SH-SY5Y (cell line): ENCODE measurements at regions not wholly inside any gene's neighbourhood (a gene's known extent, or its start where the extent isn't known, plus 50 kb on each side); places are given as distances from the start of the nearest gene placed in this dataset.

ENCODE experiments used
- GATA2 ChIP-seq: IDR thresholded peaks from 2 replicates; pipeline ENCODE4 v1.6.1; 2011; ENCODE audit warnings: mild to moderate bottlenecking, low read depth, low read length
- GATA3 ChIP-seq: IDR thresholded peaks from 2 replicates; pipeline ENCODE4 v1.6.1; 2011; ENCODE audit warnings: low read depth, mild to moderate bottlenecking, low read length, moderate library complexity

DNA sequence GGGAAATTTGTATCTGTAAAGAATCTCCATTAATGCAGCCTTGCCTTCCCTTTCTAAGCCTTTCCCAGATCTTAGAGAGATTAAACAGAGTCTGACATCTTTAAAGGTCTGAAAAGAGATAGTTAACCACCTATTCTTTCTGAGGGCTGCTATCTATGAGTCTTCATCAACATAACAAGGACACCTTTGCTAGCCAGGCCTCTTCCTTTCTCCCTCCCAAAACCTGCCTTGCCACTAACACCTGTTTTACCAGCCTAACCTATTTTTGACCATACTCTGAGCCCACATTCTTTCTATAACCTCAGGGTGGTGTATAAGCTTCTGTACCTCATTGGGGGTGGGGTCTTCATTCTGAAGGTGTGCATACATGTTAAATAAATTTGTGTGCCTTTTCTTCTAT, 217.1 kb downstream of the IPMK start:
- TF ChIP-seq GATA2 (no peak), GATA3 (no peak)

DNA sequence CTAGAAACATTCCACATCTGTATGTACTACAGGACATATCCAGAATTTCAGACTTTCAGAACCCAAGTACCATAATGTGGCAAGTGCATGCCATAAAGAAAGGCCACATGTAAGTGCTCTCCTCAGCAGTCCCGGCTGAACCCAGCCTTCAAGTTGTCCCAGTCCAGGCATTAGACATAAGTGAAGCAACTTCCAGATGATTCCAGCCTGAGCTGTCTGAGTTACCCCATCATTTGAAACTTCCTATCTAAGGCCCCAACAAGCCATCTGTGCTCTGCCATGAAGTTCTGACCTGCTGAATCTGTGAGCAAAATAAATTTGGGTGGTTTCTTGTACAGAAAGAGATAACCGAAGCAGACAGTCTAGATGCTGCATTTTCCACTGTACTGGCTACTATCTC, 218.8 kb downstream of the IPMK start:
- TF ChIP-seq GATA3 (no peak), GATA2 (no peak)

DNA sequence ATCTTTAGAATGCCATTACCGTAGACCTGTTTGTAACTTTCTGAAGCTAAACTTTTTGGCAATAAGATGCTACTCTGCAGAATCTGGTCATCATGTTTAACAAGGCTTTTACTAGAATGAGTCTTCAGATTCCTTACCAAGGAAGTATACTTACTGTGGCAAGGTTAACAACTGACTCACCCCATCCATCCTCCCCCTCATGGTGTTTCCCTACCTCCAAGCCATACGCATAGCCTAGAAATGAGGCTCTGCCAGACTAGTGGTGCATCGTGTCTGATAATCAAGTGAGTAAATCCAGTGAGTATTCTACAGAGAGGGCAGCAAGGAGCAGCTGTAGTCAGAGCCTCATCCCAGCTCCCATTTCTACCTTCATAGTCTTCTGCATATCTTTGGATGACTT, 223.6 kb downstream of the IPMK start:
- TF ChIP-seq GATA2 (no peak), GATA3 (no peak)

DNA sequence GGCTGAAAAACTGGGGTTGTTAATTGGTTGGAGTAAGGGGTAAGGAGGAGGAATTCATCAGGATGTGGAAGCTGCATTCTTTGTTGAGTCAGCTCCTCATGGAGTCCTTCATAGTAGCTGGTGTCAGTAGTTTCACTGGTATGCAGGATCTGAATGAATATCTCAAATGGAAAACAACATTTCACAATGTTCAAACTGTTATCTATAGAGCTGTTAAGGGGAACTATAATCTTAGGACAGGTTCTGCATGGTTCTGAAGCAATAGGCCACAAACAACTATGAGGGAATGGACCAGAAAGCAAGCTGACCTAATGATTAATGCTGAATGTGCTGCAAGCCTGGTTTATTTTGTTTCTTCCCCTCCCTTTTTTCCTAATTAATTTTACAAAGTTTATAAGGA, 225.8 kb downstream of the IPMK start:
- no peak for TF ChIP-seq GATA2
- TF ChIP-seq GATA3, result no peak

DNA sequence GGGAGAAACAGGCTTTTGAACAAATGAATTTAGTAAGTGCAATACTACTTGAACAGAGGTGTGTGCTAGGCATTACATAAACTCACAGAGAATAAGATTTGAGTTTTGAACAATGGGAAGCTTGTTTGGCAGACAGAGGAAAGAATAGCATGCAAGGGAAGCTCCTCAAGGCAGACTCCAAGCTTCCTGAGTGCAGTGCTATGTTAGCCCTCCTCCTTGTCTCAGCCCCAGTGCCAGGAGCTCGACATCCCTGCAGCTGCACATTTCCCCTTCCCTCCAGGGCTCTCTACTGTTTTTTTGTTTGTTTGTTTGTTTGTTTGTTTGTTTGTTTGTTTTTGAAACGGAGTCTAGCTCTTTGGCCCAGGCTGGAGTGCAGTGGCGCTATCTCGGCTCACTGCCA, 237.5 kb downstream of the IPMK start:
- TF ChIP-seq GATA3 (no peak), GATA2 (no peak)

DNA sequence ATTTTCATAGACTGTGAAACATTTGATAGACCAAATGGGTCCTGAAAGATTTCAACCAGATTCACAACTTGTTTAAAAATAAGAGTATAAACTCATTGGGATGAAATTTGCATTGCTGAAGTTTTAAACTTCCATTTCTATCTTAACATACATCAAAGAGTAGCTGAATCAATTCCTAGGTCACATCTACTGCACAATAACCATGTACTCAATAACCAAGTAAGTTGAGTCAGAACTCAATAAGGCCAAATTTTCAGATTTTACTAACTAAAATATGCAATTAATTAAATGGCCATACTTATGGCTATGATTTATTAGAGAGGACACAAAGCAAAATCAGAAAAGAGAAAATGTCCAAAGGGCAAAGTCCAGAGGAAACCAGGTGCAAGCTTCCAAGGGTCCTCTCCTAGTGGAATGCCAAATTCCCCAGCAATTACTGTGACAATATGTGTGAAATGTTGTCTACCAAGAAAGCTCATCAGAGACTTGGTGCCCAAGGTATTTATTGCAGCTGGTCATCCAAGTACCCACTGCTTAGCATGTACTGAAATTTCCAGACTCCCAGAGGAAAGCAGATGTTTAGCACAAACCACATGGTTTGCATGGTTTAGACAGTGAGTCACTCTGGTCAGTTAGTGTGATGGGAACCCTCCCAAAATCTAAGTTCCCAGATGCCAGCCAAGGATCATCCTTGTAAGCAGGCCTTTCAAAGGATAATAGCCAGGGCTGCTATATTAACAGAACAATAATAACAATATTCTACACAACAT, 238.9 kb downstream of the IPMK start:
- no peak for TF ChIP-seq GATA2
- TF ChIP-seq GATA3, result no peak

DNA sequence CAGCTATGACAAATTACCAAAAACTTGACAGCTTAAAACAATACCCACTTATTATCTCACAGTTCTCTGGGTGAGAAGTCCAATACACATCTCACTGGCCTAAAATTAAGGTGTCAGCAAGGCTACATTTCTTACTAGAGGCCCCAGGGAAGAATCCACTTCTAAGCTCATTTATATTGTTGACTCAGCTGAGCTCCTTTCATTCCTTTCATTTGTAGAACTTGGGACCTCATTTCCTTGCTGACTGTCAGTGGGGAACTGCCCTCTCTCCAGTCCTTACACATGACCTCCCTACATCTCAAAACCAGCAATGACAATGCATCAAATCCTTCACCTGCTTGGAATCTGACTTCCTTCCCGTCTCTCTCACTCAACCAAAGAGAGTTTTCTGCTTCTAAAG, 240.3 kb downstream of the IPMK start:
- no peak for TF ChIP-seq GATA3
- no peak for TF ChIP-seq GATA2

DNA sequence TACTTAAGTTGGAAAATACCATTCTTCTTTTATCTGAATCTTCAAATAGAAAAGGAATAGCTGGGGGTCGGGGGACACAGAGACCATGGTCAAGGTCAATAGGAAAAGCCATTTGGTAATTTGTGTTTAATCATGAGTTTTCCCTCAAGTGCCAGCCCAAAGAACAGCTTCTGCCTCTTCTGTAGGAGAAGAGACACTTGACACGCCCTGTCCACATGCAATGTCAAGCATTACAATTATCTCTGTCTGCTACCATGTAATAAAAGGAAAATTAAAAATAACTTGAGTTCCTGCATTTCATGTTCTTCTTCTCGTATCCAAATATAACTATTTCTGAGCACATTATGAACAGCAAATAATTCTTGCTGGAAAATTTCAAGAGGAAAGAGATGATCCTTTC, 241.7 kb downstream of the IPMK start:
- no peak for TF ChIP-seq GATA2
- TF ChIP-seq GATA3, result no peak

DNA sequence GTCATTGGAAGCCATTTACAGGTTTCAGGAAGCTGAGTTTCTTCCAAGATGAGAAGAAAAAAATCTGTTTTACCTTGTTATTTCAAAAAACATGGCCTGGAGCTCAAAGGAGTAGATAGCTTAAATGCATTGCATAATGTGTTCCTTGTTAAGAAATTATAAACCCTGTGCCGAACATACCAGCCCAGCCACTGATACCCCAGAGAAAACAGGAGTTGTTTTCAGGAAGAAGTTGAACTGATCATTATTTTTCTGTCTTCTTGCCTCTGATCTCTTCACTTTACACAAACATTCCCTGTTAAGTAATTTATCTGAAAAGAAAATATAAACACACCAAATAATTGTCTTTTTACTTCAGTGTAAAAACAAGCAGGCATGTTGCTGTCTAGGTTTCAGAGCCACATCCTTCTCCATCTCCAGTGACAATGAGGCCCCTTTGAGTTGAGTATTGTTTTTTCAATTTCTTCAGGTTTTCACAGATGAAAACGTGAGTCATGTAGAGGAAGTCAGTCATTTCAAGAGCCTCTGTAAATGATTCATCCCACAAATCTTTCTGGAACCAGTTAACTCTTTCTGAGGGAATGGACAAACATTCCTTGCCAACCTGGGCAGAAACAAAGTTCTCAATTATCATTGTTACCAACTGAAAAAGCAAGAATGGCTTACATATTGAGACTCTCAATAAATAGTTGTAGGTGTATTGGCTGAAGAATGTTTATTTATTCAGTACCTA, 244.2 kb downstream of the IPMK start:
- no peak for TF ChIP-seq GATA2
- TF ChIP-seq GATA3, result no peak

DNA sequence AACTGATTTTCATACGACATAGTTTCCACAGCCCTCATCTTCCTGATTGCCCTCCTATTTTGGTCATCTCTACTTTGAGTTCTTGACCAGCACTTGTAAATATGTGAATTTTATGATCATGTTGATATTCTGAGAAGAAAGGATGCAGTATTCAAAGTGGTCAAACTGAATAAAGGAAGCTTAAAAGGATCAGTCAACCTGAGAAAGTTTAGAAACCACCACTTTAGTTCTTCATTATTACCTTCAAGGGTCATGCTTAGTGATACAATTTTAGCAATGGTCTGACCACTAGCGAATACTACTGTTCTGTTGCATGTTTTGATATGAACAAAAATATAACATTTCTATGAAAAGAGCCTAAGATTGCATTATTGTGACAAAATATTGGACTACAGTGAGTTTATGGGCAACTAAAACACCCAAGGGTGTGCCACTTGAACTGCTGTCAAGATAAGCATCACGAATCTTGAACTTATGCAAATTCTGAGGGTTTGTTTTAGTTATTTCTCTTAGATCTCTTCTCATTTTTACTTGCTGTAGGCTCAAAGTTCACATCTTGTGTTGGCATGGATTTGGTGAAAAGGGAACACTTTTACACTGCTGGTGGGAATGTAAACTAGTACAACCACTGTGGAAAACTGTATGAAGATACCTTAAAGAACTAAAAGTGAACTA, 247.7 kb downstream of the IPMK start:
- TF ChIP-seq GATA2, result no peak

DNA sequence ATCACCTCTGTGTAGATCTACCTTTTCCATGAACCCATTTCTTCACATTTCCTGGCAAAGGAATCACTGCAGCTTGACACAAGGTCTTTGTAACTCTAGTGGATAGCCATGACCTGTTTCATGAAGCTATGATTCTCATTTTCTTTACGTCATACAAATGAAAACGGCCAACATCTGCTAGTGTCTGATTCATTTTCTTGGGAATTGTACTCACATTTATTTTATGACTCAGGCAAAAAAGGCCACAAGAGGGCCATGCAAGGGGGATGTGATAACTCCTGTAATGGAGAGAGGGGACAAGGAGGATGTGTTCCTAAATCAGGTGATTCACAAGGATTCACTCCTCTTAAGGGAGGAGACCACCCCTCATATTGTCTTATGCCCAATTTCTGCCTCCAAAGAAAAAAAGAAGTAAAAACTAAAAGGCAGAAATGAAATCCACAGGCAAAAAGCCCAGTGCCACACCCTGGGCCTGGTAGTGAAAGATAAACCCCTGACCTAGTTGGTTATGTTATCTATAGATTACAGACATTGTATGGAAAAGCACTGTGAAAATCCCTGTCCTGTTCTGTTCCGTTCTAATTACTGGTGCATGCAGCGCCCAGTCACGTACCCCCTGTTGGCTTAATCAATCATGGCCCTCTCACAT, 249.9 kb downstream of the IPMK start:
- TF ChIP-seq GATA2, result no peak
- no peak for TF ChIP-seq GATA3

DNA sequence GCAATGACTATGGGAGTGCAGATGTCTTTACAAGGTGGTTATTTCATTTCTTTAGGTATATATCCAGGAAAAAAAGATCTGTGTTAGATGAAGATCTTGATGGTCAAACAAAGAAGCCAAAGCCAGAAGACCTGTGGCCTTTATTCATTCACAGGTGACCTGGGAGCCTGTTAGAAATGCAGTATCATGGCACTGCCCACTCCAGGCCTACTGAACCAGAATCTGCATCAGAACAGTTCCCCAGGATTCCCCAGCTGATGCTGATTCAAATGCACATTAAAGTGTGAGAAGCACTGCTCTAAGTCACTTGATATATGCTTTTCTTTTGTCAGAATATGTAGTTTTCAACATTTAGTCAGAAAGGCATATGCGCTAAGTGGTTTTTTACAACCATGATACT, 251.1 kb downstream of the IPMK start:
- no peak for TF ChIP-seq GATA3
- no peak for TF ChIP-seq GATA2

DNA sequence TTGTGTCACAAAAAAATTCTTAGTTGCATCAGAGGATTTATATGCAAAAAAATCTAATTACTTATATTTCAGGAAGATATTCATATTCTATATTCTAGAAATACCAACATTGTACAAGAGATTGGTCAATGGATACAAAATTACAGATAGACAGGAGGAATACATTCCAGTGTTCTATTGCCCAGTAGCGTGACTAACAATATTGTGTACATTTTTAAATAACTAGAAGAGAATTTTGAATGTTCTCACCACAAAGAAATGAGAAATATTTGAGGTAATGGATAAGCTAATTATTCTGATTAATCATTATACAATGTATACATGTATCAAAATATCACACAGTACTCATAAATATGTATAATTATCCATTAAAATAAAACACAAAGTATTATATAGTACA, 253.3 kb downstream of the IPMK start:
- no peak for TF ChIP-seq GATA2
- TF ChIP-seq GATA3, result no peak

DNA sequence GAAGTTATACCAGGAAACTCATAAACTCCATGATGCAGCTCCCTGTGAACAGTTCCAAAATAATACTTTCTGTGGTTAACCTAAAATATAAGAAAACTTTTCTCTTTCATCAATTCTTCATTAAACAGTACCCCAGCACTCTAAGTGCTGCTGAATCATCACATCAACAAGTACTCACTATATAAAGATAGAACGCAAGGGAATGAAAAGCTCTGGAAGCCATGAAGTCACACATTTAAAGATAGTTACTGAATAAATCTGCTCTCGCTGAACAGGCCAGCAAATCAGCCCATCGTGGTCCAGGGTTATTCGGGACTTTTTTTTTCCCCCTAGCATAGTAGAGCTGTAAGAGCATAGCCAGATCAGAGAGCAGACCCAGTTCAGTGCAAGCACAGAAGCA, 254.3 kb downstream of the IPMK start:
- TF ChIP-seq GATA2 (no peak), GATA3 (no peak)

DNA sequence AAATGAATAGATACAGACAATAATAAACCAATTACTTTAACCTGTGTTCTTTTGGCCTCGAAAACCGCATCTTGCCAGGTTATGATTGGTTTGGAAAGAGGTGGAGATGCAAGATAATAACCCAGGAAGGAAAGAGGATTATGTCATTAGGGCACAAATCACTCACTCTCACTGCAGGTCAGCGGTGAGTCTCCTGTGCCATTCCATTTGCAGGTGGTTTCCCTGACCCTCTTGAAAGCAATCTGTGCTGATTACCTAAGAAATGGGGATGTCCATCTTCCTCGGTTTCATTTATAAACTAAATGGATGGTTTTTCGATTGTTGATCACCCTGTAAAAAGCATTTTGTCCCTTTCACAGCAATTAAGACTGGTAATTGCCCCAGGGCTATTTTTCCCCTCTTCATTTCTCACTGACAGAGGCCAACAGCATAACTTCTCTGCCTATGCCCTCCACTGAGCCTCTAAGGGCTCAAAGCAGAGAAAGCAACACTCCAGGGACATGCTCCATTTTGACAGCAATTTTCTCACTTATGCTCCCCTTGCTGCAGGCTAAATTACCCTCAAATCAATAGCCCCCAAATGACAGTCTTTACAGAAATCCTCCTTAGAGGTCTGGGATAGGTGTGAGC, 257.5 kb downstream of the IPMK start:
- TF ChIP-seq GATA2, result no peak
- TF ChIP-seq GATA3, result no peak

DNA sequence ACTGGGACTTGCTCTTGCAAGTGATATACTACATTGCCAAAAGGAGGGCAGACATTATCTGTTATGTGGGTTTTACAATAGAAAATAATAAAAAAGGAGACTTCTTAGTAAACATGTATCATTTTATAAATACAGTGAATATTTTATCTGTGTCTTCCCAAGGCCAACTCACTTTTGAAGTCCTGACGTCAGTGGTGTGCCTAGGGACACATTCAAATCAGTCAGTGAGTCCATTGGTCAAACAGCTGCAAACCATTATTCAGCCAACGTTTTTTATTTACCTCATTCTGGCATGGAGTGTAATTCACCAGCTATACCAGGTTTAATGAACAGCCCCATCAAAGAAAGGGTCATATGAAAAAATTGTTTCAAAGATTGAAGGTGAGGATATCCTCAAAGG, 263.7 kb downstream of the IPMK start:
- TF ChIP-seq GATA2 (no peak), GATA3 (no peak)
